NT2/D1 (cell line): ENCODE measurements at regions not wholly inside any gene's neighbourhood (a gene's known extent, or its start where the extent isn't known, plus 50 kb on each side); places are given as distances from the start of the nearest gene placed in this dataset.

Source experiments
- SUZ12 ChIP-seq: IDR thresholded peaks from 2 replicates; pipeline ENCODE4 v1.6.1; 2011; ENCODE audit not compliant: insufficient read length, insufficient read depth; ENCODE audit errors: extremely low read depth
- YY1 ChIP-seq: IDR thresholded peaks from 2 replicates; pipeline ENCODE4 v1.6.1; 2011; ENCODE audit not compliant: insufficient read length, insufficient read depth
- ZNF274 ChIP-seq: IDR thresholded peaks from 2 replicates; pipeline ENCODE4 v1.6.1; 2011; ENCODE audit warnings: mild to moderate bottlenecking, low read depth, low read length

DNA sequence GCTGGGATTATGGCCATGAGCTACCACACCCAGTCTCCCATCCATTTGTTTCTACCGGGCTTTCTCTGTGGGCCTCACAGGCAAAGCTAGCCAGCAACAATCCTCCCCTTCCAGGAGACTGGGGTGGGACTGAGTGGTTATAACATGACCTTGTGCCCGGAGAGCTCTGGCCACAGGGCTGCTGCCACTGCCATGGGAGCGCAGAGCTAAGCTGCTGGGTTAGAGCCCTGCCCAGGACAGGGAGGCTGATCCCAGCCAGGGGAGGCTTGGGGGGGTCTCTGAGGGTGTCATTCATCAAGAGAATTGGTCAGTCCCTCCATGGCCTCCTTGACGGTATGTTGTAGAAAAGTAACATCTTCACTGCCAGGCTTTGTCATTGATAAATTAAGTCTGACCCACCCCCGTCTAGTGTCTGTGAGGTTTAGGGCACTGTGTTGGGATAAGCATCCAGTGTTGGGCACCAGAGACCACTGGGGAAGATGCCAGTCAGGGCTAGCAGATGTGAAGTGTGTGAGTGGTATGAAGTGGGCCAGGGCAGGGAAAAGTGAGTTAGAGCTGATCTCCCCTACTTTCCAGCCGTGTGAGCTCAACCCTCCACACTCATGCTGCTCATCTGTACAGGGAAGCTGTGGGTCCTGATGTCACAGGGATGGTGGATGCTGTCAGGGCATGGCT lies 368.4 kb upstream of the HS6ST1 start:
- no peak for TF ChIP-seq SUZ12
- no peak for TF ChIP-seq YY1
- TF ChIP-seq ZNF274, result no peak
